Body of pancreas (tissue), 4 donors: ENCODE measurements at regions not wholly inside any gene's neighbourhood (a gene's known extent, or its start where the extent isn't known, plus 50 kb on each side); places are given as distances from the start of the nearest gene placed in this dataset.

ENCODE experiments used
- POLR2A ChIP-seq, 3 donors: fragments of 450-650 bp; IDR thresholded peaks; one replicate each; pipeline ENCODE4 v1.6.1; 2016; ENCODE audit warnings: antibody characterized with exemption in 3 of 3, mild to moderate bottlenecking in 2 of 3
- TF ChIP-seq, protein P1 (sequence below), 7 experiments: fragments of 450-650 bp in 4 of 7; fragments of 200-600 bp in 3 of 7; sonication (generic) in 3 of 7; IDR thresholded peaks; one replicate each; pipeline ENCODE4 v1.5.1; 2016 to 2019; ENCODE audit warnings: antibody characterized with exemption in 7 of 7

DNA sequence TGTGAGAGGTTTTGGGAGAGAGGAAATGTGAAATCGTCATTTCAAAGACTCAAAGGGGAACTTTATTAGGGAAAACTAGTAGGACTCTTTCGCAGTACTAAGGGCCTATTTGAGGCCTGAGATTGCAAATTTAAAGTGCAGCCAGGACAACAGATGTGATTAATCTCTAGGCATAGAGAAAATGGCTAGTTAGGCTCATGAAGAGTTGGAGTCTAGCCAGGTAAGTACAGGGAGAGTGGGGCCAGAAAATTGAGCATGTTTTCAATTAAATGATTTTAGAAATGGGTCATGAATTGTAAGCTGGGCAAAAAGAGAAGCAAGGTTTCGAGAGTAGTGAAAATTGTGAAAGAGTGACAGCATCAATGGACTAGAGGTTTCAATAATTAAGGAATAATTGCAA lies 91.9 kb upstream of the LMNTD1 start:
- TF ChIP-seq, protein P1, sequence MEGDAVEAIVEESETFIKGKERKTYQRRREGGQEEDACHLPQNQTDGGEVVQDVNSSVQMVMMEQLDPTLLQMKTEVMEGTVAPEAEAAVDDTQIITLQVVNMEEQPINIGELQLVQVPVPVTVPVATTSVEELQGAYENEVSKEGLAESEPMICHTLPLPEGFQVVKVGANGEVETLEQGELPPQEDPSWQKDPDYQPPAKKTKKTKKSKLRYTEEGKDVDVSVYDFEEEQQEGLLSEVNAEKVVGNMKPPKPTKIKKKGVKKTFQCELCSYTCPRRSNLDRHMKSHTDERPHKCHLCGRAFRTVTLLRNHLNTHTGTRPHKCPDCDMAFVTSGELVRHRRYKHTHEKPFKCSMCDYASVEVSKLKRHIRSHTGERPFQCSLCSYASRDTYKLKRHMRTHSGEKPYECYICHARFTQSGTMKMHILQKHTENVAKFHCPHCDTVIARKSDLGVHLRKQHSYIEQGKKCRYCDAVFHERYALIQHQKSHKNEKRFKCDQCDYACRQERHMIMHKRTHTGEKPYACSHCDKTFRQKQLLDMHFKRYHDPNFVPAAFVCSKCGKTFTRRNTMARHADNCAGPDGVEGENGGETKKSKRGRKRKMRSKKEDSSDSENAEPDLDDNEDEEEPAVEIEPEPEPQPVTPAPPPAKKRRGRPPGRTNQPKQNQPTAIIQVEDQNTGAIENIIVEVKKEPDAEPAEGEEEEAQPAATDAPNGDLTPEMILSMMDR (IDR thresholded peaks at IDR 0.05) = no peak
- no peak for TF ChIP-seq POLR2A (IDR thresholded peaks at IDR 0.05)
